C4-2B (cell line): ENCODE measurements at regions not wholly inside any gene's neighbourhood (a gene's known extent, or its start where the extent isn't known, plus 50 kb on each side); places are given as distances from the start of the nearest gene placed in this dataset.

Experiments
- H3K27ac ChIP-seq: fragments of 450-650 bp; 2 replicates; pipeline ENCODE4 v1.5.1; 2017
- CTCF ChIP-seq: fragments of 450-650 bp; conservative IDR thresholded peaks from 2 replicates; pipeline ENCODE4 v1.5.1; 2017; ENCODE audit warnings: mild to moderate bottlenecking
- ZFX ChIP-seq: fragments of 450-650 bp; IDR thresholded peaks from 2 replicates; pipeline ENCODE4 v1.6.1; 2017

- TF ChIP-seq CTCF (no peak), ZFX (no peak)
- no peak overlapping the region for H3K27ac ChIP-seq
Measured at GRCh38 chr18:53660306-53660705, 564.2 kb downstream of the MBD2 start.

- TF ChIP-seq CTCF (no peak), ZFX (no peak)
Measured at GRCh38 chr18:53657257-53657656, 567.2 kb downstream of the MBD2 start.

GRCh38 chr18:53649621-53650020 lies 574.8 kb downstream of the MBD2 start:
- TF ChIP-seq CTCF (no peak), ZFX (no peak)

More at GRCh38 chr18:53657257-53657656, 567.2 kb downstream of the MBD2 start:
- H3K27ac ChIP-seq, result no peak overlapping the region

GRCh38 chr18:53644799-53645471 lies 579.5 kb downstream of the MBD2 start:
- TF ChIP-seq CTCF (no peak), ZFX (no peak)
- H3K27ac ChIP-seq, result no peak overlapping the region

More at GRCh38 chr18:53649621-53650020, 574.8 kb downstream of the MBD2 start:
- no peak overlapping the region for H3K27ac ChIP-seq

GRCh38 chr18:53639687-53640086 lies 584.8 kb downstream of the MBD2 start:
- TF ChIP-seq ZFX (no peak), CTCF (no peak)
- H3K27ac ChIP-seq, result no peak overlapping the region

GRCh38 chr18:53629337-53629736 lies 595.1 kb downstream of the MBD2 start:
- no peak overlapping the region for H3K27ac ChIP-seq
- TF ChIP-seq CTCF (no peak), ZFX (no peak)

GRCh38 chr18:53625997-53626599 lies 598.4 kb downstream of the MBD2 start:
- no peak overlapping the region for H3K27ac ChIP-seq
- TF ChIP-seq ZFX (no peak), CTCF (no peak)
